ENCODE measurements at regions not wholly inside any gene's neighbourhood (a gene's known extent, or its start where the extent isn't known, plus 50 kb on each side); places are given as distances from the start of the nearest gene placed in this dataset.

- no peak for TF ChIP-seq ZEB2 (tag by site-specific recombination; IDR thresholded peaks at IDR 0.05)
- TF ChIP-seq ZNF433 (tag by site-specific recombination; IDR thresholded peaks at IDR 0.05; ENCODE audit: low read depth), result no peak
- TF ChIP-seq KLF16 (tag by site-specific recombination; IDR thresholded peaks at IDR 0.05), result no peak
- TF ChIP-seq KLF1 (tag by site-specific recombination; IDR thresholded peaks at IDR 0.05), result no peak
These were observed 495.2 kb upstream of the IGFBP7 start for GRCh38 chr4:57605376-57605775.
